ENCODE measurements at regions not wholly inside any gene's neighbourhood (a gene's known extent, or its start where the extent isn't known, plus 50 kb on each side); places are given as distances from the start of the nearest gene placed in this dataset.

DNA sequence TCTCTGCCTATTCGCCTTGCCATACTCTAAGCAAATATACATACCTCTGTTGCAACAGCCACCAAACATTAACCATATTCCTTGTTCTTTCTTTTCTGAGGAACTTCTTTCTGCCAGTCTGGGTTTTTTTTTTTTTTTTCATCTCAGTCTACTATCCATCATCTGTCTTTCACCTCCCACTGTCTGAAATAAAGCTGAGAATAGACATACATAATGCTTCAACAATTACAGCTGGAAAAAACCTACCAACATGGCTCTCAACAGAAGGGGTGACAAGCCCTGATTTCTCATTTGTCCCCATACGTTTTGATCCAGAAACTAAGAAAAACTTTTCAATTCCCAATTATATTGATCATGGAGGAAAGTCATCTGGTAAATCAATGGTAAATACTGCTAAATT is 728.8 kb upstream of the POU3F3 start:
- Histone ChIP-seq H3K23ac (ENCODE audit: insufficient read length) (no peak overlapping the region), H3K9ac (replicated peaks in 1 of 4; ENCODE audit: extremely low read depth in 1 of 4, low read depth in 3 of 4, low read length in 3 of 4) (no peak overlapping the region), H3K23me2 (ENCODE audit: low read depth, low read length) (no peaks in the 10 kb centered on the region), H2BK120ac (replicated peaks; ENCODE audit: low read depth, low read length) (no peak overlapping the region), H3K4me3 (ENCODE audit: extremely low read depth in 1 of 4, insufficient read depth in 2 of 4, low read depth in 3 of 4, low read length in 4 of 4) (no peak overlapping the region), H3K79me1 (ENCODE audit: low read depth, low read length) (no peaks in the 10 kb centered on the region), H3K36me3 (ENCODE audit: control insufficient read depth in 2 of 4, insufficient read depth in 4 of 4, low read length in 3 of 4) (no peaks in the 10 kb centered on the region), H3K79me2 (ENCODE audit: control insufficient read depth in 1 of 2, insufficient read depth in 2 of 2, low read length in 2 of 2) (no peaks in the 10 kb centered on the region), H3K4ac (replicated peaks; ENCODE audit: insufficient read length, low read depth, low read length) (no peak overlapping the region), H2AFZ (ENCODE audit: low read length) (no peak overlapping the region), H3K27me3 (replicated peaks in 1 of 4; ENCODE audit: control insufficient read depth in 3 of 4, extremely low read depth in 1 of 4, insufficient read depth in 3 of 4, low read length in 3 of 4) (no peaks in the 10 kb centered on the region), H2AK5ac (ENCODE audit: low read depth, low read length) (no peak overlapping the region), H2BK5ac (ENCODE audit: low read depth, low read length) (no peak overlapping the region), H2BK20ac (ENCODE audit: low read length) (no peak overlapping the region), H3K14ac (ENCODE audit: insufficient read length) (no peak overlapping the region), H4K91ac (replicated peaks; ENCODE audit: insufficient read length, low read length) (no peak overlapping the region), H4K8ac (ENCODE audit: extremely low read depth, insufficient read depth, low read length) (no peak overlapping the region), H3K27ac (ENCODE audit: low read depth, low read length) (no peak overlapping the region), H4K20me1 (replicated peaks in 1 of 2; ENCODE audit: control insufficient read depth in 1 of 2, insufficient read depth in 2 of 2, low read length in 2 of 2) (no peaks in the 10 kb centered on the region), H3K4me2 (ENCODE audit: insufficient read depth in 1 of 2, low read depth in 2 of 2, low read length in 2 of 2) (no peak overlapping the region), H3K56ac (replicated peaks; ENCODE audit: insufficient read length, low read depth, low read length) (no peak overlapping the region), H2BK12ac (ENCODE audit: low read depth, low read length) (no peak overlapping the region), H3K9me3 (ENCODE audit: insufficient read depth in 2 of 2, low read depth in 1 of 2, low read length in 1 of 2) (no peaks in the 10 kb centered on the region), H3K4me1 (replicated peaks in 1 of 4; ENCODE audit: control insufficient read depth in 3 of 4, insufficient read depth in 4 of 4, low read length in 3 of 4) (peaks cover 0 to 4% (median 2%) of the 10 kb centered on the region in 4 experiments; a peak in 3 of 7 replicates), H3K18ac (ENCODE audit: extremely low read depth, low read length) (no peak overlapping the region), H2BK15ac (ENCODE audit: low read length) (no peak overlapping the region), H4K5ac (ENCODE audit: insufficient read length, low read depth, low read length) (no peak overlapping the region)
- DNase-seq (ENCODE audit: low read depth in 1 of 2, low spot score in 2 of 2), result no peak
- TF ChIP-seq, protein P1, sequence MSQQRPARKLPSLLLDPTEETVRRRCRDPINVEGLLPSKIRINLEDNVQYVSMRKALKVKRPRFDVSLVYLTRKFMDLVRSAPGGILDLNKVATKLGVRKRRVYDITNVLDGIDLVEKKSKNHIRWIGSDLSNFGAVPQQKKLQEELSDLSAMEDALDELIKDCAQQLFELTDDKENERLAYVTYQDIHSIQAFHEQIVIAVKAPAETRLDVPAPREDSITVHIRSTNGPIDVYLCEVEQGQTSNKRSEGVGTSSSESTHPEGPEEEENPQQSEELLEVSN (IDR thresholded peaks at IDR 0.05), result no peak
- TF ChIP-seq RAD21 (IDR thresholded peaks at IDR 0.05 in 1 of 2, conservative IDR thresholded peaks at IDR 0.05 in 1 of 2; ENCODE audit: low read depth in 2 of 2, low read length in 2 of 2) (no peak), SP1 (IDR thresholded peaks at IDR 0.05; ENCODE audit: low read depth, low read length) (no peak)
- CTCF ChIA-PET (ENCODE audit: partially characterized antibody), result interaction anchor here (1.2 kb wide), 1 partner anchor 16 kb away, joined by 3 read pairs; no protein-coding TSS in a partner anchor
- POLR2A ChIA-PET (ENCODE audit: partially characterized antibody), result no interaction called here
- FAIRE-seq, result no peak
- 90% methylated on average over 2 of the region's 2 CpGs; no CpG with 5 or more reads in 1 of the 2 experiments for WGBS, 2 experiments (ENCODE audit: extremely low coverage in 1 of 2, insufficient coverage in 1 of 2, insufficient read length in 1 of 2, insufficient replicate concordance in 2 of 2, low coverage in 1 of 2, low lambda C conversion rate in 2 of 2, missing lambda C conversion rate in 1 of 2)

All from H1 (cell line).